ENCODE measurements at regions not wholly inside any gene's neighbourhood (a gene's known extent, or its start where the extent isn't known, plus 50 kb on each side); places are given as distances from the start of the nearest gene placed in this dataset.

DNA sequence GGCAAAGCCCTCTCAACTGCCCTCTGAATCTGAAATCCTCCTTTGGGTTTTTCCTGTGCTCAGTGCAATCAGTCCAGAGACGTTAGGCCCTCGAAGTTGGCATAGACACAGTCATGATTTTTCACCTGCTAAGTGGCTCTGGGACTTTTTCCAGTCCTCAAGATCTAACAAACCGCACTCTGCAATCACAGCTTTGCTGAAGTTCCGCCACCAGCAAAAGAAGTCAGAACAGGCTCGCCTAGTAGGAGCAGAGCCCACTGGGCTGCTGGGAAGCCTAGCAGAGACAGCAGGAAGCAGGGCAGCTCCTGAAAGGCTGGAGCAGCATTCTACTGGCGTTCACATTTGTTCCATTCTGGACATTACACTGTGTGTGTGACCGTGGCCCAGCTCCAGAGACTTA is 222.8 kb upstream of the KIF2A start:
- H3K9me3 ChIP-seq, result no peaks in the 10 kb centered on the region
- TF ChIP-seq CTCF (IDR thresholded peaks at IDR 0.05), result no peak
- H3K4me1 ChIP-seq, result no peaks in the 10 kb centered on the region
- no peak overlapping the region for H3K27ac ChIP-seq
- no peak overlapping the region for H3K4me3 ChIP-seq
- no peak for DNase-seq (ENCODE audit: low spot score)
- H3K27me3 ChIP-seq, result no peaks in the 10 kb centered on the region
- H3K36me3 ChIP-seq, result no peaks in the 10 kb centered on the region

DNA sequence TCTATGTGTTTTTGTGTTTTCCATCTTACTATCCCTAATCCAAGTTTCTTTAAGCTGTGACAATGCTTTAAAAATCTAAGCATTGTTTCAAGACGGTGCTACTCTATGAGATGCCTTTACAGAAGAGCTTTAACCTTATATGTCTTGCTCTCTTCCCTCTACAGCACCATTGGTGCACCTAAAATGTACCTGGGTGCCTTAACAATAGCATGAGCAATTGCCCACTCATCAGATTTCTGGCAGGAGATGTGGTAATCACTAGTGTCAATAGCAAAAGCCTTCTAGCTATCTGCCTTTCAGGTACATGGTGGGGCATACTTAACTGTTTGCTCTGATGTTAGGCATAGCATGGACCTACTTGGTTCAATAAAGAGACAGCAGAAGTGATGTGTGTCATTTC is 222.3 kb upstream of the KIF2A start:
- Histone ChIP-seq H3K27ac (no peak overlapping the region), H3K27me3 (no peaks in the 10 kb centered on the region), H3K36me3 (no peaks in the 10 kb centered on the region), H3K9me3 (no peaks in the 10 kb centered on the region), H3K4me1 (no peaks in the 10 kb centered on the region), H3K4me3 (no peak overlapping the region)
- TF ChIP-seq CTCF (IDR thresholded peaks at IDR 0.05), result no peak
- DNase-seq (ENCODE audit: low spot score), result no peak

- Histone ChIP-seq H3K27ac (no peak overlapping the region), H3K4me1 (no peaks in the 10 kb centered on the region), H3K9me3 (no peaks in the 10 kb centered on the region), H3K36me3 (no peaks in the 10 kb centered on the region), H3K4me3 (no peak overlapping the region), H3K27me3 (no peaks in the 10 kb centered on the region)
- no peak for TF ChIP-seq CTCF (IDR thresholded peaks at IDR 0.05)
- no peak for DNase-seq (ENCODE audit: low spot score)
Observed at GRCh38 chr5:62084391-62084790, 221.6 kb upstream of the KIF2A start.

- no peak for TF ChIP-seq CTCF (IDR thresholded peaks at IDR 0.05)
- no peak overlapping the region for H3K4me3 ChIP-seq
- H3K27me3 ChIP-seq, result no peaks in the 10 kb centered on the region
- H3K9me3 ChIP-seq, result no peaks in the 10 kb centered on the region
- no peak for DNase-seq (ENCODE audit: low spot score)
- no peaks in the 10 kb centered on the region for H3K4me1 ChIP-seq
- H3K27ac ChIP-seq, result no peak overlapping the region
- H3K36me3 ChIP-seq, result no peaks in the 10 kb centered on the region
Observed at GRCh38 chr5:62090953-62091352, 215.1 kb upstream of the KIF2A start.

GRCh38 chr5:62093411-62093810 is 212.6 kb upstream of the KIF2A start:
- no peaks in the 10 kb centered on the region for H3K9me3 ChIP-seq
- H3K27me3 ChIP-seq, result no peaks in the 10 kb centered on the region
- no peaks in the 10 kb centered on the region for H3K4me1 ChIP-seq
- H3K36me3 ChIP-seq, result no peaks in the 10 kb centered on the region
- H3K27ac ChIP-seq, result no peak overlapping the region
- H3K4me3 ChIP-seq, result no peak overlapping the region
- DNase-seq (ENCODE audit: low spot score), result no peak
- no peak for TF ChIP-seq CTCF (IDR thresholded peaks at IDR 0.05)

GRCh38 chr5:62093976-62094375 is 212.0 kb upstream of the KIF2A start:
- DNase-seq (ENCODE audit: low spot score), result no peak
- H3K4me1 ChIP-seq, result no peaks in the 10 kb centered on the region
- TF ChIP-seq CTCF (IDR thresholded peaks at IDR 0.05), result no peak
- no peaks in the 10 kb centered on the region for H3K36me3 ChIP-seq
- no peak overlapping the region for H3K4me3 ChIP-seq
- no peaks in the 10 kb centered on the region for H3K27me3 ChIP-seq
- no peak overlapping the region for H3K27ac ChIP-seq
- H3K9me3 ChIP-seq, result no peaks in the 10 kb centered on the region
